Nephron (organoid): ENCODE measurements at regions not wholly inside any gene's neighbourhood (a gene's known extent, or its start where the extent isn't known, plus 50 kb on each side); places are given as distances from the start of the nearest gene placed in this dataset.

Source experiments
- H3K27ac Mint-ChIP-seq, 3 experiments: 2 replicates each; pipeline ENCODE4 v1.8.0; 2020; ENCODE audit warnings: mixed read lengths in 3 of 3, mild to moderate bottlenecking in 2 of 3, moderate library complexity in 1 of 3
- H3K27me3 Mint-ChIP-seq: 2 replicates; pipeline ENCODE4 v1.8.0; 2021; ENCODE audit warnings: low read depth, mild to moderate bottlenecking, moderate library complexity, mixed read lengths
- H3K36me3 Mint-ChIP-seq: 2 replicates; pipeline ENCODE4 v1.8.0; 2020; ENCODE audit warnings: low read depth, mixed read lengths
- H3K4me1 Mint-ChIP-seq: 2 replicates; pipeline ENCODE4 v1.8.0; 2020; ENCODE audit warnings: mixed read lengths
- H3K4me3 Mint-ChIP-seq, 3 experiments: 2 replicates each; pipeline ENCODE4 v1.8.0; 2020; ENCODE audit warnings: mild to moderate bottlenecking in 3 of 3, mixed read lengths in 3 of 3, moderate library complexity in 2 of 3
- H3K9me3 Mint-ChIP-seq: 2 replicates; pipeline ENCODE4 v1.8.0; 2020; ENCODE audit warnings: mixed read lengths
- CTCF ChIP-seq, 3 experiments: fragments of 200-600 bp; sonication (generic); IDR thresholded peaks; one replicate each; pipeline ENCODE4 v1.5.0; 2021; ENCODE audit warnings: antibody characterized with exemption in 3 of 3; ENCODE audit not compliant: unreplicated experiment in 3 of 3

DNA sequence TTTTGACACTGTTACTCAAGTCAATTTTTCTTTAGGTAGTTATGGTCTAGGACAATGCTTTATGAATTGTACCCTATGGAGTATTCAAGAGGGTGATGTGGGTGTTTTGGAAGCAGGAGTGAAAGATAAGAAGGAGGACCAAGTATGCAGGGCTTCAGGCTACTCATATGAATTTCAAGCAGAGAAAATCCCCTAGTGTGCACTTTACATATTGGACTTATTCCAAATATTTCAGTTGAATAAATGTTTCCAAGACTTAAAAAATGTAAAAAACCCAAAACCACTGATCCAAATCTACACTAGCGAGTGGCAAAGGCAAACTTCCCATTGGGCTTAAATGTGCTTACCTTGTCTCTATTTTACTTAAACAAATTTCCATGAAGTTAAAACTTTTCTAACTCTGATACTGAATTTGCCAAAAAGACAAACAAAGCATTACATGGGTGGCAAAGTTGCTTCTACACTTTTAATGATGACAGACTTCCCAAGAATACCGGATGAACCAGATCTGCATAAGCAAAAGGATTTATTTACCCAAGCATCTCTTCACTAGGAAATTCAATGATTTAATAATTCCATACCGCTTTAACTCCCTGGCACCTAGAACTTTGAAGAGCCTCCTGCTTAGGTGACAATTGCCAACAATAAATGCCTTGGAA lies 1233.5 kb upstream of the NXPH2 start:
- Mint-ChIP-seq H3K27ac (no peak overlapping the region), H3K36me3 (no peaks in the 10 kb centered on the region), H3K4me3 (no peak overlapping the region), H3K9me3 (no peaks in the 10 kb centered on the region), H3K4me1 (no peaks in the 10 kb centered on the region), H3K27me3 (no peaks in the 10 kb centered on the region)
- TF ChIP-seq CTCF (IDR thresholded peaks at IDR 0.05; ENCODE audit: unreplicated experiment in 3 of 3), result no peak

- H3K4me1 Mint-ChIP-seq, result no peaks in the 10 kb centered on the region
- no peaks in the 10 kb centered on the region for H3K36me3 Mint-ChIP-seq
- H3K27me3 Mint-ChIP-seq, result no peaks in the 10 kb centered on the region
- no peak overlapping the region for H3K27ac Mint-ChIP-seq
- H3K4me3 Mint-ChIP-seq, result no peak overlapping the region
- no peak for TF ChIP-seq CTCF (IDR thresholded peaks at IDR 0.05; ENCODE audit: unreplicated experiment in 3 of 3)
- no peaks in the 10 kb centered on the region for H3K9me3 Mint-ChIP-seq
Observed at GRCh38 chr2:140011287-140011686, 1231.1 kb upstream of the NXPH2 start.

DNA sequence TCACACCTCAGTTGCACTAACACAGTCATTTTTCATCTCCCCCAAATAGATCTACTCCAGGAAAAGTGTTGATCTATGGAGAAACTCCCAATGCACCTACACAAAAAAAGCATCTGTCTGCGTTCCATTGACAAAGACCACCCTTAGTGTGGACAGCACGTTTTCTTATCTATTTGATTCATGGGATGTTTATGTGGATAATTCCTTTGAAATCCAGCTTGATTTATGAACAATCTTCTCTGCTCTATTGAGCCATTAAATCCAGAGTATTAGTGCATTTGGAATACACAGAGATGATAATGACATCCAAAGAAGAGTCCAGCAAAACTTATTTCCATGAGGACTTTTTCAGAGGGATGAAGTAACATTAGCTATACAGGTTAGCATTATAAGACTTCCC lies 1221.9 kb upstream of the NXPH2 start:
- Mint-ChIP-seq H3K9me3 (no peaks in the 10 kb centered on the region), H3K36me3 (no peaks in the 10 kb centered on the region), H3K4me1 (no peaks in the 10 kb centered on the region), H3K27me3 (no peaks in the 10 kb centered on the region), H3K4me3 (no peak overlapping the region), H3K27ac (no peak overlapping the region)
- no peak for TF ChIP-seq CTCF (IDR thresholded peaks at IDR 0.05; ENCODE audit: unreplicated experiment in 3 of 3)

DNA sequence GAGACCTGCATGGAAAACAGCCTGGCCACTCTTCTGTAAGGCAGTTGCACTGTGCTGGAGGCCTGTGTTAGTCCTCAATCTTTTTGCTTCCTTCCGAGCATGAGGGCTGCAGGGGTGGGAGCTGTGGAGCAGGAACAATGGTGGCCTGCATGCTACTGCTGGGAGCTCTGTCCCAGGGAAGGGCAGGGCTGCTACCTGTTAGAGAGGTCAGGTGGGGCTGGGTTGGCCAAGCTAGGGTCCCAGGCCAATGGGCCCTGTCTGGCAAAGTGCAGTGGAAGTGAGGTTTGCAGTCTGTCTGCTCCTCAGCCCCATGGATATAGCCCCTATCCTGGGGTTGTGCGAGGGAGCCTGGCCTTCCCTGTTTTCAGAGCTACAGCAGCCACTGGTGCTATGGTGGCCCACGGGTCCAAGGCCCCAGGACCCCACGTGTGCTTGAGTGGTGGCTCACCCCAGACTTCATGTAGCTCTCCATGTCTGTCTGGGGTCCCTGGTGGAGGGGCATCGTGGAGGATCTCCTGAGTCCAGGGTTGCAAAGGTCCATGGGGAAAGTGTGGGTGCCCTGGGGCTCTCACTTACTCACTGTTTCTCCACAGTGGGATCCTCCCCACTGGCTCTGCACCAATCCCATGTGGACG lies 1212.6 kb upstream of the NXPH2 start:
- H3K27me3 Mint-ChIP-seq, result peaks cover 4% of the 10 kb centered on the region
- H3K27ac Mint-ChIP-seq, result no peak overlapping the region
- no peak overlapping the region for H3K4me3 Mint-ChIP-seq
- peaks cover 5% of the 10 kb centered on the region for H3K36me3 Mint-ChIP-seq
- no peaks in the 10 kb centered on the region for H3K4me1 Mint-ChIP-seq
- H3K9me3 Mint-ChIP-seq, result peaks cover 18% of the 10 kb centered on the region
- no peak for TF ChIP-seq CTCF (IDR thresholded peaks at IDR 0.05; ENCODE audit: unreplicated experiment in 3 of 3)

GRCh38 chr2:139992078-139992477 lies 1211.9 kb upstream of the NXPH2 start:
- H3K9me3 Mint-ChIP-seq, result peaks cover 24% of the 10 kb centered on the region
- peaks cover 5% of the 10 kb centered on the region for H3K36me3 Mint-ChIP-seq

More at GRCh38 chr2:139992078-139992477, 1211.9 kb upstream of the NXPH2 start:
- Mint-ChIP-seq H3K4me3 (no peak overlapping the region), H3K27ac (no peak overlapping the region), H3K27me3 (peaks cover 4% of the 10 kb centered on the region), H3K4me1 (no peaks in the 10 kb centered on the region)
- TF ChIP-seq CTCF (IDR thresholded peaks at IDR 0.05; ENCODE audit: unreplicated experiment in 3 of 3), result no peak
